ENCODE measurements at regions not wholly inside any gene's neighbourhood (a gene's known extent, or its start where the extent isn't known, plus 50 kb on each side); places are given as distances from the start of the nearest gene placed in this dataset.

- no peak overlapping the region for H3K4me3 ChIP-seq
- no peaks in the 10 kb centered on the region for H3K36me3 ChIP-seq
- TF ChIP-seq POLR2A (IDR thresholded peaks at IDR 0.05) (no peak), EP300 (IDR thresholded peaks at IDR 0.05) (no peak), POLR2AphosphoS5 (IDR thresholded peaks at IDR 0.05) (no peak)
- TF ChIP-seq, protein P1, sequence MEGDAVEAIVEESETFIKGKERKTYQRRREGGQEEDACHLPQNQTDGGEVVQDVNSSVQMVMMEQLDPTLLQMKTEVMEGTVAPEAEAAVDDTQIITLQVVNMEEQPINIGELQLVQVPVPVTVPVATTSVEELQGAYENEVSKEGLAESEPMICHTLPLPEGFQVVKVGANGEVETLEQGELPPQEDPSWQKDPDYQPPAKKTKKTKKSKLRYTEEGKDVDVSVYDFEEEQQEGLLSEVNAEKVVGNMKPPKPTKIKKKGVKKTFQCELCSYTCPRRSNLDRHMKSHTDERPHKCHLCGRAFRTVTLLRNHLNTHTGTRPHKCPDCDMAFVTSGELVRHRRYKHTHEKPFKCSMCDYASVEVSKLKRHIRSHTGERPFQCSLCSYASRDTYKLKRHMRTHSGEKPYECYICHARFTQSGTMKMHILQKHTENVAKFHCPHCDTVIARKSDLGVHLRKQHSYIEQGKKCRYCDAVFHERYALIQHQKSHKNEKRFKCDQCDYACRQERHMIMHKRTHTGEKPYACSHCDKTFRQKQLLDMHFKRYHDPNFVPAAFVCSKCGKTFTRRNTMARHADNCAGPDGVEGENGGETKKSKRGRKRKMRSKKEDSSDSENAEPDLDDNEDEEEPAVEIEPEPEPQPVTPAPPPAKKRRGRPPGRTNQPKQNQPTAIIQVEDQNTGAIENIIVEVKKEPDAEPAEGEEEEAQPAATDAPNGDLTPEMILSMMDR (IDR thresholded peaks at IDR 0.05) = no peak
- H3K9me3 ChIP-seq = no peaks in the 10 kb centered on the region
- no peaks in the 10 kb centered on the region for H3K4me1 ChIP-seq
- H3K27ac ChIP-seq = no peak overlapping the region
- no peaks in the 10 kb centered on the region for H3K27me3 ChIP-seq
- DNase-seq (ENCODE audit: low spot score in 2 of 2) = no peak
Observed at GRCh38 chr4:138927072-138927471, 88.5 kb upstream of the NOCT start.

DNA sequence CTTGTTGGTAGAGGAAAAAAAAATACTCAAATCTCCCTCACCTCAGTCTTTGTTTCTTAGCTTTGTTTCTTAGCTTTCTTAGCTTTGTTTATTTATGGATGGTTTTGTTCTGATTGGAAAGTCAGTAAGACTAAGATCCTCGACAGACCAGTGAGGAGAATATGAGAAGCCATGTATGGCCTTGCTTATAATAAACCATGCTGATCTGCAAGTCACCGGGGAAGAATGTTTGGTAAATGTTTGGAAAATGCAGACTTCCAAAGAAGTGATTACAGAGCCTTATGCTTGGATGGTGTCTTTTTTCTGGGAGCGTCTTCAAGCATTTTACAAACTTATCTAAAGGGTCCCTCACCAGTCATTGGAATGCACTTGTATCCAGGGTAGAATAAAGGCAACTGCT, 90.1 kb upstream of the NOCT start:
- H3K4me3 ChIP-seq = no peak overlapping the region
- 94% methylated on average over 3 of the region's 3 CpGs for WGBS
- DNase-seq (ENCODE audit: low spot score in 2 of 2) = no peak
- no peaks in the 10 kb centered on the region for H3K9me3 ChIP-seq
- H3K36me3 ChIP-seq = no peaks in the 10 kb centered on the region
- no peaks in the 10 kb centered on the region for H3K4me1 ChIP-seq
- H3K27me3 ChIP-seq = no peaks in the 10 kb centered on the region
- H3K27ac ChIP-seq = no peak overlapping the region
- TF ChIP-seq EP300 (IDR thresholded peaks at IDR 0.05) (no peak), POLR2A (IDR thresholded peaks at IDR 0.05) (no peak), POLR2AphosphoS5 (IDR thresholded peaks at IDR 0.05) (no peak)
- TF ChIP-seq, protein P1 (IDR thresholded peaks at IDR 0.05) = no peak

- Histone ChIP-seq H3K9me3 (no peaks in the 10 kb centered on the region), H3K27ac (no peak overlapping the region), H3K36me3 (no peaks in the 10 kb centered on the region), H3K4me3 (peak overlapping the region; percentile 2), H3K27me3 (no peaks in the 10 kb centered on the region), H3K4me1 (peaks cover 9% of the 10 kb centered on the region)
- TF ChIP-seq POLR2A (IDR thresholded peaks at IDR 0.05) = no peak
- no peak for TF ChIP-seq EP300 (IDR thresholded peaks at IDR 0.05)
- TF ChIP-seq POLR2AphosphoS5 (IDR thresholded peaks at IDR 0.05) = no peak
- TF ChIP-seq, protein P1 (IDR thresholded peaks at IDR 0.05) = peak; percentile 18 to 47
- WGBS = 36% methylated on average over 27 of the region's 27 CpGs
- peak in 1 of 2 donors; percentile 83 for DNase-seq (ENCODE audit: low spot score in 2 of 2)
Observed at GRCh38 chr4:138919094-138919936, 96.3 kb upstream of the NOCT start.

- Histone ChIP-seq H3K36me3 (no peaks in the 10 kb centered on the region), H3K9me3 (no peaks in the 10 kb centered on the region), H3K4me3 (peak overlapping the region; percentile 2), H3K27ac (no peak overlapping the region), H3K4me1 (peaks cover 9% of the 10 kb centered on the region), H3K27me3 (no peaks in the 10 kb centered on the region)
- 90% methylated on average over 15 of the region's 15 CpGs for WGBS
- TF ChIP-seq, protein P1 (IDR thresholded peaks at IDR 0.05) = no peak
- TF ChIP-seq POLR2AphosphoS5 (IDR thresholded peaks at IDR 0.05) = no peak
- no peak for TF ChIP-seq POLR2A (IDR thresholded peaks at IDR 0.05)
- TF ChIP-seq EP300 (IDR thresholded peaks at IDR 0.05) = no peak
- no peak for DNase-seq (ENCODE audit: low spot score in 2 of 2)
Observed at GRCh38 chr4:138918169-138918869, 97.3 kb upstream of the NOCT start.

DNA sequence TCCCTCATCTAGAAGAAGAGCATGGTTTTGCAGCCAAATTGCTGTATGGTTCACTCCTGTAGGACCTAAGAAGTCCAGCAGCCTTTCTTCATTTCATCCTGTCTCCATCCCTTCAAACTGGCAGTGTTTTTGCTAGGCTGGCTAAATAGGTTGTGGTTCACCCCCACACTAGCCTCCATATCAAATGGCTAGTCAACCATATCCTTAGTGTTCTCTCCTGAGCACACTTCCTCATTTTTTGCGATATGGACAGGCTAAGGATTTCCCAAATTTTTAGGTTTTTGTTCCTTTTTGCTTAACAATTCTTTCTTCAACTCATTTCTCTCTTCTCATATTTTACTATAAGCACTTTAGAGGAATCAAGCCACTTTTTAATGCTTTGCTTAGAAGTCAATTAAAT, 98.8 kb upstream of the NOCT start:
- no peaks in the 10 kb centered on the region for H3K27me3 ChIP-seq
- 92% methylated on average over 1 of the region's 1 CpG for WGBS
- H3K36me3 ChIP-seq = no peaks in the 10 kb centered on the region
- no peaks in the 10 kb centered on the region for H3K9me3 ChIP-seq
- H3K4me1 ChIP-seq = peaks cover 12% of the 10 kb centered on the region
- no peak overlapping the region for H3K4me3 ChIP-seq
- no peak for TF ChIP-seq POLR2A (IDR thresholded peaks at IDR 0.05)
- TF ChIP-seq EP300 (IDR thresholded peaks at IDR 0.05) = no peak
- TF ChIP-seq POLR2AphosphoS5 (IDR thresholded peaks at IDR 0.05) = no peak
- TF ChIP-seq, protein P1 (IDR thresholded peaks at IDR 0.05) = no peak
- DNase-seq (ENCODE audit: low spot score in 2 of 2) = no peak
- no peak overlapping the region for H3K27ac ChIP-seq
